Natural killer cell (primary cell): ENCODE measurements at regions not wholly inside any gene's neighbourhood (a gene's known extent, or its start where the extent isn't known, plus 50 kb on each side); places are given as distances from the start of the nearest gene placed in this dataset.

ENCODE experiments used
- ATAC-seq, 3 donors: fragments of 150-1000 bp in 2 of 3; fragments of 200-7000 bp in 1 of 3; cut with Tn5 transposase; 1 replicate in 1 of 3; 2 replicates in 2 of 3; pipeline ENCODE4 v1.10.0; 2021; ENCODE audit warnings: mild to moderate bottlenecking in 2 of 3, moderate library complexity in 2 of 3
- DNase-seq, 2 donors: peaks; one replicate each; pipeline versions ENCODE4 v3.0.0 to v3.0.0-alpha.2; 2013 to 2021; ENCODE audit warnings: mixed read lengths in 1 of 2
- H3K27ac ChIP-seq: one replicate; pipeline ENCODE4 v1.5.1; 2013; ENCODE audit warnings: mild to moderate bottlenecking, low read length
- H3K27me3 ChIP-seq: one replicate; pipeline ENCODE4 v1.6.1; 2013; ENCODE audit warnings: low read length; ENCODE audit not compliant: control insufficient read depth, insufficient read depth
- H3K36me3 ChIP-seq: one replicate; pipeline ENCODE4 v1.6.1; 2013; ENCODE audit warnings: low read length; ENCODE audit not compliant: control insufficient read depth, insufficient read depth
- H3K4me1 ChIP-seq: one replicate; pipeline ENCODE4 v1.6.1; 2013; ENCODE audit warnings: low read length; ENCODE audit not compliant: control insufficient read depth, insufficient read depth
- H3K4me3 ChIP-seq: one replicate; pipeline ENCODE4 v1.5.1; 2013; ENCODE audit warnings: low read length
- H3K9me3 ChIP-seq: one replicate; pipeline ENCODE4 v1.6.1; 2013; ENCODE audit warnings: low read length; ENCODE audit not compliant: control insufficient read depth, insufficient read depth
- H3K27ac Mint-ChIP-seq, 2 donors: one replicate each; pipeline ENCODE4 v1.8.0; 2022; ENCODE audit warnings: mild to moderate bottlenecking in 2 of 2, mixed read lengths in 2 of 2, moderate library complexity in 1 of 2
- H3K27me3 Mint-ChIP-seq, 2 donors: one replicate each; pipeline ENCODE4 v1.8.0; 2022; ENCODE audit warnings: low read depth in 2 of 2, mixed read lengths in 2 of 2
- H3K36me3 Mint-ChIP-seq: one replicate; pipeline ENCODE4 v1.8.0; 2022; ENCODE audit warnings: mixed read lengths
- H3K4me1 Mint-ChIP-seq, 2 donors: one replicate each; pipeline ENCODE4 v1.8.0; 2022; ENCODE audit warnings: mixed read lengths in 2 of 2
- H3K4me3 Mint-ChIP-seq: one replicate; pipeline ENCODE4 v1.8.0; 2022; ENCODE audit warnings: mild to moderate bottlenecking, moderate library complexity, mixed read lengths
- H3K9me3 Mint-ChIP-seq, 2 donors: one replicate each; pipeline ENCODE4 v1.8.0; 2022; ENCODE audit warnings: mixed read lengths in 2 of 2
- WGBS: methylation state at CpG from one replicate; pipeline ENCODE4 v1.1.7; 2013; ENCODE audit warnings: missing lambda C conversion rate; ENCODE audit not compliant: insufficient coverage; 5-methylcytosine and 5-hydroxymethylcytosine counted together
- intact Hi-C: fragments of 100-400 bp; cut with micrococcal nuclease; formaldehyde crosslinking; loops from one replicate; pipeline ENCODE4 v1.14.2; 2022
- TF ChIP-seq, protein P1 (sequence below): fragments of 200-600 bp; IDR thresholded peaks from one replicate; pipeline ENCODE4 v1.8.0; 2022; ENCODE audit warnings: antibody characterized with exemption

DNA sequence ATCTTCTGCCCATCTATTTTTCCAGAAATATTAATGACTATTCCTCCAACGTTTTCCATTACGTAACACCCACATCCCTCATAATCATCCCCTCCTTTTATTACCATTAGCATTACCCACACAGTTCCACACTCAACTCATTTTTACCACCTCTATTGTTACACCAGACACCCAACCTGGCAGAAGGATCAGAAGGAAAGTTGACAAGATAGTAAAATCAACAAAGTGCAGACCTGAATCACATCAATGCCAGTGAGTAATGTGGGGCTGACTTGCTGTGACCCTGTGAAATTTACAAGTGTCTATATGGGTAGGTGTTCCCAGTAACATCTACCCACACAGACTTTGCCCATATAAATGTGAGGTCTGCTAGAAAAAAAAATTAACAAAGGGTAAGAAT lies 568.2 kb downstream of the MAFB start:
- Histone ChIP-seq H3K4me1 (no peaks in the 10 kb centered on the region), H3K9me3 (no peaks in the 10 kb centered on the region), H3K27ac (no peak overlapping the region), H3K4me3 (no peak overlapping the region), H3K36me3 (no peaks in the 10 kb centered on the region), H3K27me3 (no peaks in the 10 kb centered on the region)
- DNase-seq, result no peak
- H3K27ac Mint-ChIP-seq, result no peak overlapping the region
- TF ChIP-seq, protein P1, sequence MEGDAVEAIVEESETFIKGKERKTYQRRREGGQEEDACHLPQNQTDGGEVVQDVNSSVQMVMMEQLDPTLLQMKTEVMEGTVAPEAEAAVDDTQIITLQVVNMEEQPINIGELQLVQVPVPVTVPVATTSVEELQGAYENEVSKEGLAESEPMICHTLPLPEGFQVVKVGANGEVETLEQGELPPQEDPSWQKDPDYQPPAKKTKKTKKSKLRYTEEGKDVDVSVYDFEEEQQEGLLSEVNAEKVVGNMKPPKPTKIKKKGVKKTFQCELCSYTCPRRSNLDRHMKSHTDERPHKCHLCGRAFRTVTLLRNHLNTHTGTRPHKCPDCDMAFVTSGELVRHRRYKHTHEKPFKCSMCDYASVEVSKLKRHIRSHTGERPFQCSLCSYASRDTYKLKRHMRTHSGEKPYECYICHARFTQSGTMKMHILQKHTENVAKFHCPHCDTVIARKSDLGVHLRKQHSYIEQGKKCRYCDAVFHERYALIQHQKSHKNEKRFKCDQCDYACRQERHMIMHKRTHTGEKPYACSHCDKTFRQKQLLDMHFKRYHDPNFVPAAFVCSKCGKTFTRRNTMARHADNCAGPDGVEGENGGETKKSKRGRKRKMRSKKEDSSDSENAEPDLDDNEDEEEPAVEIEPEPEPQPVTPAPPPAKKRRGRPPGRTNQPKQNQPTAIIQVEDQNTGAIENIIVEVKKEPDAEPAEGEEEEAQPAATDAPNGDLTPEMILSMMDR, result no peak
- peaks cover 0 to 2% of the 10 kb centered on the region in 2 donors for H3K9me3 Mint-ChIP-seq
- WGBS, result 62% methylated on average over 2 of the region's 2 CpGs
- no peak for ATAC-seq
- H3K36me3 Mint-ChIP-seq, result no peaks in the 10 kb centered on the region
- H3K27me3 Mint-ChIP-seq, result peaks cover 0 to 7% of the 10 kb centered on the region in 2 donors
- intact Hi-C loops, result no loop called here
- no peak overlapping the region for H3K4me3 Mint-ChIP-seq
- H3K4me1 Mint-ChIP-seq, result no peaks in the 10 kb centered on the region

DNA sequence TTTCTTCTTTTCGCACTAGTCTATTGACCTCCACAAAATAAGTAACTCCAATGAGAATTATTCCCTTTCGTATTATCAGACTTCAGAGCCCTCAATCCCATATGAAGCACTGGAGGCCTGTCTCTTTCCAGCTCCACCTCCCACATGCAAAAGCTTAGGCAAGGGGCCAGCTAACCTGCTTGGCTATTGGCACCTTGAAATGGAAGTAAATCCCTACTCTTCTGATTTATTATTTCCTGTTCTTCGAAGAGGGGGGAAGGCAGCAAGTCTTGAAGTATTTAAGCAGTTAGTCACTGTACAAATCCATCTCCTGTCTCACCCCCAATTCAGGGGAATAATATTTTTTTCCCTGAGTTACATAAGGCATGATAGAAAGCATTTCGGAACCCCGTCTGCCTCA lies 577.8 kb downstream of the MAFB start:
- Histone ChIP-seq H3K4me3 (no peak overlapping the region), H3K4me1 (no peaks in the 10 kb centered on the region), H3K27ac (no peak overlapping the region), H3K9me3 (no peaks in the 10 kb centered on the region), H3K27me3 (no peaks in the 10 kb centered on the region), H3K36me3 (no peaks in the 10 kb centered on the region)
- Mint-ChIP-seq H3K27me3 (peaks cover 0 to 5% of the 10 kb centered on the region in 2 donors), H3K4me1 (no peaks in the 10 kb centered on the region), H3K27ac (no peak overlapping the region), H3K9me3 (peaks cover 0 to 2% of the 10 kb centered on the region in 2 donors), H3K4me3 (no peak overlapping the region), H3K36me3 (no peaks in the 10 kb centered on the region)
- intact Hi-C loops, result no loop called here
- ATAC-seq, result no peak
- 75% methylated on average over 5 of the region's 5 CpGs for WGBS
- DNase-seq, result no peak
- TF ChIP-seq, protein P1, result no peak

DNA sequence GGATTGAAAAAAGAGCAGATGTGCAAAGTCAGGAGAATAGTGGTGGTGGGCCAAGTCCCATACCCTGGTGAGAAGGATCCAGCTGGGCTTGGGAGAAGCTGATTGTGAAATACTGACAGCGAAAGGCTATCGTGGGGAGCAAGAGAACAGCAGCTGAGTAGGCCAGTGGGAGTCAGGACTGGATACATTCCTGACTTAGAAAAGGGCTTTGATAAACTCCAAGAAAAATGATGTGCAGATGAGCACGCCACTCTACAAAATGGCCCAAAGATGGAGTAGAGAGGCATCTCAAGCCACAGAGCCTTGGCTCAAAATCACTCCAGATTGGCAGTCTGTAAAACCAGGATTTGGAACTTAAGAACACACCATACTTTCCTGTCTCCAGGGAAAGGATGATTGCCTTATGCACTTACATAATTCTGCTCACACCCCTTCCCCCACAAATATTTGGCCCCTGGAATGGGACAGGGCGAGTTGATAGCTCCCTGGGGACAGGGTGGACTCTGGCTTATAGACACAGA lies 578.7 kb downstream of the MAFB start:
- no peak overlapping the region for H3K4me3 ChIP-seq
- ATAC-seq (no peak), DNase-seq (no peak)
- 80% methylated on average over 4 of the region's 4 CpGs for WGBS
- no peaks in the 10 kb centered on the region for H3K9me3 ChIP-seq
- H3K27ac Mint-ChIP-seq, result no peak overlapping the region
- no peaks in the 10 kb centered on the region for H3K36me3 Mint-ChIP-seq
- H3K27ac ChIP-seq, result no peak overlapping the region
- H3K4me3 Mint-ChIP-seq, result no peak overlapping the region
- no peaks in the 10 kb centered on the region for H3K27me3 ChIP-seq
- H3K27me3 Mint-ChIP-seq, result peaks cover 0 to 5% of the 10 kb centered on the region in 2 donors
- no peaks in the 10 kb centered on the region for H3K4me1 Mint-ChIP-seq
- intact Hi-C loops, result no loop called here
- no peaks in the 10 kb centered on the region for H3K4me1 ChIP-seq
- peaks cover 0 to 2% of the 10 kb centered on the region in 2 donors for H3K9me3 Mint-ChIP-seq
- TF ChIP-seq, protein P1, result no peak
- H3K36me3 ChIP-seq, result no peaks in the 10 kb centered on the region

DNA sequence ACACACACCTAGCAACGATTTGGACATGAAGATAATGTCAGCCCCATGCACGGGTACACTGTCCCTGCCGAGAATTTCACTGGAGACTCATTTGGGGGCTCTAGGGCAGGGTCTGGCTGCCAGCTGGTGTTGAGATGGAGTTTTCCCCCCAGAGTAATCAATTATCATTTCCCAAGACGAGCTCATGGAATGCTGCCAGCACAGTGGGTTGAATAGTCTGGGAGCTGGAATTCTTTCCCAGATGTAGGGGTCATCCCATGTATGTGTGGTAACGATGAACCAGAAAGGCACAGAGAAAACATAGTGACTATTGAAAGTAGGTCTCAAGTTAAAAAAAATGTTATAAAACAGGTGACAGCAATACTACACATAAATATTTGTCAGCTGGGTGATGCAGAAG lies 579.9 kb downstream of the MAFB start:
- H3K27me3 Mint-ChIP-seq, result peaks cover 0 to 5% of the 10 kb centered on the region in 2 donors
- Histone ChIP-seq H3K4me1 (no peaks in the 10 kb centered on the region), H3K27me3 (no peaks in the 10 kb centered on the region), H3K27ac (no peak overlapping the region), H3K36me3 (no peaks in the 10 kb centered on the region), H3K9me3 (no peaks in the 10 kb centered on the region), H3K4me3 (no peak overlapping the region)
- intact Hi-C loops, result no loop called here
- no peak overlapping the region for H3K27ac Mint-ChIP-seq
- peaks cover 0 to 2% of the 10 kb centered on the region in 2 donors for H3K9me3 Mint-ChIP-seq
- DNase-seq (no peak), ATAC-seq (no peak)
- TF ChIP-seq, protein P1, result no peak
- no peak overlapping the region for H3K4me3 Mint-ChIP-seq
- 80% methylated on average over 4 of the region's 5 CpGs for WGBS
- no peaks in the 10 kb centered on the region for H3K36me3 Mint-ChIP-seq
- H3K4me1 Mint-ChIP-seq, result no peaks in the 10 kb centered on the region
